ENCODE measurements at regions not wholly inside any gene's neighbourhood (a gene's known extent, or its start where the extent isn't known, plus 50 kb on each side); places are given as distances from the start of the nearest gene placed in this dataset.
"Not testable (repeated sequence)": the region's sequence is repeated elsewhere in the genome, so short reads cannot be mapped to it uniquely, and the experiment has no call there.

GRCh38 chr15:59896663-59897074, 107.4 kb upstream of the FOXB1 start:
- no peak for DNase-seq (ENCODE audit: low read depth in 3 of 3)

DNA sequence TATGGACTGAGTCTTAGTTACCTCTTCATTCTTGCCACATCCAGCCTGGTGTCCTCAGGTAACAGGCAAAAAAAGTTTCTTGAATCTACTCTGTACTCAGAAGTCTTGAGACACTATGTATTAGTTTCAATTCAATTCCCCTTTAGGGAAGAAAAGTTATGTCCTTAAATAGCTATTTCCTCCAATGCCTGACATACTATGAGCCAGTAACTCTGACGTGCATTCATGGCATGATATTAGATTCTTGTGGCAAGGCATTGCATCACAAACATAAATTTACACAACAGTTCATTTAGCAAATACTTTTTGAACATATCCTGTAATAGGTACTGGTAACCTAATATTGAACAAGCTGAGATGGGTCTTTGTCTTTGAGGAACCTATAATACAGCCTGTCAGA, 109.3 kb upstream of the FOXB1 start:
- DNase-seq (ENCODE audit: low read depth in 3 of 3), result no peak

- DNase-seq (ENCODE audit: low read depth in 3 of 3), result no peak
Measured at GRCh38 chr15:59892985-59893384, 111.1 kb upstream of the FOXB1 start.

DNA sequence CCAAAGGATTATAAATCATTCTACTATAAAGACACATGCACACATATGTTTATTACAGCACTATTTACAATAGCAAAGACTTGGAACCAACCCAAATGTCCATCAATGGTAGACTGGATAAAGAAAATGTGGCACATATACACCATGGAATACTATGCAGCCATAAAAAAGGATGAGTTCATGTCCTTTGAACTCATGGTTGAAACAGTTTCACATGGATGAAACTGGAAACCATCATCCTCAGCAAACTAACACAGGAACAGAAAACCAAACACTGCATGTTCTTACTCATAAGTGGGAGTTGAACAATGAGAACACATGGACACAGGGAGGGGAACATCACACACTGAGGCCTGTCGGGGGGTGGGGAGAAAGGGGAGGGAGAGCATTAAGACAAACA, 116.2 kb upstream of the FOXB1 start:
- DNase-seq (ENCODE audit: low read depth in 3 of 3), result not testable (repeated sequence)

DNA sequence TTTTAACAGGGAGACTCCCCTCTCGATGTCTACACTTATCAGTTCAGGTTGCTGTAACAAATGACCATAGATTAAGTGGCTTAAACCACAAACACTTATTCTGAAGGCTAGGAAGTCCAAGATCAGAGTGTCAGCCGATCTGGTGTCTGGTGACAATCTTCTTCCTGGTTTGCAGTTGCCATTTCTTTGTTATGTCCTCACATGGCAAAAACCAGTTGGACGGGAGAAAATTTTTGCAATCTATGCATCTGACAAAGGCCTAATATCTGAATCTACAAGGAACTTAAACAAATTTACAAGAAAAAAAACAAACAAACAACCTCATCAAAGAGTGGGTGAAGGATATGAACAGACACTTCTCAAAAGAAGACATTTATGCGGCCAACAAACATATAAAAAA, 116.9 kb upstream of the FOXB1 start:
- no peak for DNase-seq (ENCODE audit: low read depth in 3 of 3)

GRCh38 chr15:59886441-59886840, 117.7 kb upstream of the FOXB1 start:
- DNase-seq (ENCODE audit: low read depth in 3 of 3), result no peak

DNA sequence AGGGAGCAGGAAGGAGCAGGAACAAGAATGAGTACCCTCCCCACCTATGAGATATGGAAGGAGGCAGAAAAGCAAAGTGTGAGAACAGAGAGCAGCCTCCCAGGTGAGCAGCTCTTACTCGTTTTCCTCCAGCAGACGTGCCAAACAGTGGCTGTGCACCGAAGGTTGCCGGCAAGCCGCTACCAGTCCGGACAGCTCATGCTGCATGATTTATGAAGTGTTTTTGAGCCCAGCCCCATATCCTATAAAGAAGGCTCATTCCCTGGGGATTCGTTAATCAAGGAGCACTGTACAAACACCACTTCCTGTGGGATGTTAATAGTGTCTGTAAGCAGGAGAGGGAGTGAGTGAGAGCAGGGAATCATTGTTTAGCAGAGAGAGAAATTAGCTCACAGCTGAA, 118.3 kb upstream of the FOXB1 start:
- DNase-seq (ENCODE audit: low read depth in 3 of 3), result no peak

GRCh38 chr15:59879506-59880265, 124.4 kb upstream of the FOXB1 start:
- DNase-seq (ENCODE audit: low read depth in 3 of 3), result no peak

DNA sequence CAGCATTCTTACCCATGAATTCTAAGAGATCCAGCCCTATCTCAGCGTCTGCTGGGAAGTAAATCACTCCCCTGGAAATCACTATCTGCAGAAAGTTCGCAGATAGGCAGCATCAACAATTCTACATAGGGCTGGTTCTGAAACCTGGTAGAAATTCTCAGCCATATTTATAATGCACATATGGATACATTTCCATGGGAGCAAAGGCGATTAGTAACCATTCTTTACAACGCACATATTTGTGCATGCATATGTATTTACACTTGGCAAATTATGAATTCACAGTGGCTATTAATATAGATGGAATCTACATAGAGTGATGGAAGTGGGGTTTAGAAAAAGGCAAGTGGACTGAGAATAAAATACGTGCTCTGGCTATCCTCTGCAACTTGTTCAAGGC, 128.0 kb upstream of the FOXB1 start:
- no peak for DNase-seq (ENCODE audit: low read depth in 3 of 3)

GRCh38 chr15:59873644-59874272, 130.4 kb upstream of the FOXB1 start:
- no peak for DNase-seq (ENCODE audit: low read depth in 3 of 3)

- DNase-seq (ENCODE audit: low read depth in 3 of 3), result no peak
Measured at GRCh38 chr15:59867086-59867855, 136.8 kb upstream of the FOXB1 start.

- DNase-seq (ENCODE audit: low read depth in 3 of 3), result no peak
Measured at GRCh38 chr15:59866642-59867041, 137.5 kb upstream of the FOXB1 start.

DNA sequence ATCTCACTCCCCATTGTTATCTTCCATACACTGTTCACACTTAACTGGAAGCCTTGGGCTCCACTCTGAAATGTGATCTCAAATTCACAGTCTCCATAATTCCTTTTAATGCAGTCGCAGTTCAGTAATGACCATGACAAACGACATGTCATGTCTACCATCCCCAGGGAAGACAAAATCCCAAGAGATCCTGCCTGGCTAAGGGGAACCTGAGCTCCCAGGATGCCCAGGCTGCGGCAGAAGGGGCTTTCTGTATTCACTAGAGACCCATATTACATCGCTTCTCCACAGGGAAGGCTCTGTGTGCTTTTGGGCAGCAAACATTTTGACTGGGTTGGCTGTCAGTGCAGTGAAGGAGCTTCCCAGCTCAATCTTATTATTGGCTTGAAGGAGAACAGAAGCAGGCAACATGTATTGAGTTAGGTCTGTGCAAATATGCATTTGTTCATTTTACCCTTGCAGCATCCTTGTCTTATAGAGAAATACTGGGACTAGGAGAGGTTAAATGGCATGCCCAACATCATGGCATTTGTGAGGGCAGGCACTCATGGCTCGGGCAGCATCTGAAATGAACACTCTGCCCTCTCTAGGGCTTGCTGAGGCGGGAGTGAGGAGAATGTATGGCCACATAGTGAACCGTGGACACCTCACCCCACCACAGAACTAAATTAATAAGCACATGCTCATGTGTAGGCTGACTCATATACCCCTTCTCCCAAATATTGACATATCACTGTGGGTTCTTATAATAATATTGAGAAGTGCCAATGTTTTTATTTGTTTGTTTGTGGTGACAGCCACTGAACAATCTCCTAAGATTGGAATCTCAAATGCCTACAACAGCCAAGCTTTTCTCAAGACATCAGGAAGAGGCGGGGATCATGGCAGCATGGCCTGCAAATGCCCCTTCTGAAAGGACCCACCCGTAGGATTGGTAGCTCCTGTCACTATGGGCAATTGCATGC, 141.6 kb upstream of the FOXB1 start:
- DNase-seq (ENCODE audit: low read depth in 3 of 3), result no peak

- DNase-seq (ENCODE audit: low read depth in 3 of 3), result no peak
Measured at GRCh38 chr15:59847968-59848367, 156.1 kb upstream of the FOXB1 start.

GRCh38 chr15:59845942-59846499, 156.9 kb upstream of the BNIP2 start:
- DNase-seq (ENCODE audit: low read depth in 3 of 3), result no peak

GRCh38 chr15:59843609-59844008, 154.5 kb upstream of the BNIP2 start:
- DNase-seq (ENCODE audit: low read depth in 3 of 3), result no peak

DNA sequence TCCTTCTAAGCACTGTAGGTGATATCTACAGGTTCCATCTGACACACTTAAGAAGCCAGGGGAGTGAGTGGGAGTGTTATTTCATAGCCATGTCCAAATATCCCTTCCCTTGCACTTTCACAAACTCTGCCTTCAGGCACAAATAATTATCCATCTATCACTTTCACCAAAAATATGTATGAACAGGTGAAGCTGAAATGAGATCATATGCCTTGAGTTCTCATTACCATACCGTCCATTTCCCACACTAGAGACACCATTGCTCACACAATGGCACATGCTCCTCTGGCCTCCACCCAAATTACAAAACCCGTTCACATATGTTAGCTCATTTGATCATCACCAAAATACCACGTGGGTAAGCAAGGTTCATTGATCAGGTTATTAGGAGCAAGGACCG, 151.9 kb upstream of the BNIP2 start:
- no peak for DNase-seq (ENCODE audit: low read depth in 3 of 3)

GRCh38 chr15:59839906-59840305, 150.8 kb upstream of the BNIP2 start:
- DNase-seq (ENCODE audit: low read depth in 3 of 3), result no peak

GRCh38 chr15:59838900-59839299, 149.8 kb upstream of the BNIP2 start:
- no peak for DNase-seq (ENCODE audit: low read depth in 3 of 3)

DNA sequence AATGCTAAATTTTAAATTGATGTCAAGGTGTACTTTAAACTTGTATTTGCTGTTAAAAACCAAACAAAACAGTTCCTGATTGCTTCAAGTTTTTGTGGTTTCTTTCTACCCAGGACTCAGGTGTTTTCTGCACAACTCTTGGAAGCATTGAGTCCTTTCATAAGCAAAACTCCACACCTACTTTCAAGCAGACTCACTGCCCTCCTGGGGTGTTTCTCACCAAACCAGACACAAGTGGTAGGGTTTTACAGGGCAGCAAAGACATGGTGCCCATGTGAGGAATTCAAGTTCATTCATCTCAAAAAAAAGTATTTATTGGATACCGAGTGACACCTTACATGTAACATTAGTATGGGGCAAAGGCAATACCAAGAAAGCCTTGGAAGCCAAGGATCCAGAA, 146.7 kb upstream of the BNIP2 start:
- no peak for DNase-seq (ENCODE audit: low read depth in 3 of 3)

DNA sequence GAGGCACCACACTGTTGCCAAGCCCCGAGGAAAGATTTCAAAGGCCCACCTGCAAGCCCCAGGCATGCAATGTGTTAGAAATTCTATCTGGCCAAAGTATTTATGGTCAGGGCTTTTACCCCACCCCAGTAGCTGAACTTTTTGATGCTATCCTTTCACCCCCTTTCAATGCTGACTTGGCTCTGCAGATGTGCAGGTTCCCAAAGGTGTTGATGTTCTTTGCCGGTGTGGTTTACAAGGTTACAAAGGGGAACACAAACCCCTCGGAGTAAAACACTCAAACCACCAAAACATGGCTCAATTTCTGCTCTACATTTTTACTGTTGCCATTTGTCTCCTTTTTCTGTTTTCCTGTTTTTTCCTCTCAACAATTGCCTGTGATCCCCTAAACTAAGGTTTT, 145.4 kb upstream of the BNIP2 start:
- no peak for DNase-seq (ENCODE audit: low read depth in 3 of 3)
